ENCODE measurements at regions not wholly inside any gene's neighbourhood (a gene's known extent, or its start where the extent isn't known, plus 50 kb on each side); places are given as distances from the start of the nearest gene placed in this dataset.

DNA sequence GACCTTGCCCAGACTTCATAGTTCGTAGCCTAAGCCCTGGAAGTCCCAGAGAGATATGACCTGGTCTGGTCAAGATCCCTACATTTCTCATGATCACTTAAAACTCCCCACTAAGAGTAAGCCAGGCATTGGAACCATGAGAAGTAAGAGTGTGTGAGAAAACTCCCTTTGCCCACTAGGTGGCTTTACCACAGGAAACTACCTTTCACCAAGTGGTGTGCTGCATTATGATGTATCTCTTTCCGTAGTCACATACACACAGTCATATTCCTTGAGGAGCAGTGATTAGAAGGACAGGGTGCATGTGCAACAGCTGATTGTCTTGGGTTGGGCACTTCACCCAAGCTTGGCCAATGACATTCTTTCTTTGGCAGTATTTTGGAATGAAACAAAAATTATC is 639.3 kb downstream of the KCNJ2 start:
- H3K36me3 ChIP-seq (ENCODE audit: control insufficient read depth, insufficient read depth, low read length): no peaks in the 10 kb centered on the region
- no peaks in the 10 kb centered on the region for H3K4me1 Mint-ChIP-seq
- H3K27ac ChIP-seq (ENCODE audit: insufficient read depth, low read length, poor library complexity, severe bottlenecking): no peak overlapping the region
- peaks cover 0 to 13% (median 2%) of the 10 kb centered on the region in 7 donors for H3K9me3 Mint-ChIP-seq
- DNase-seq (no peak), ATAC-seq (ENCODE audit: low read depth in 2 of 2) (no peak)
- no peak overlapping the region for H3K4me3 ChIP-seq (ENCODE audit: low read depth, low read length)
- H3K27me3 Mint-ChIP-seq: no peaks in the 10 kb centered on the region
- no peaks in the 10 kb centered on the region for H3K4me1 ChIP-seq (ENCODE audit: control insufficient read depth, insufficient read depth, low read length, poor library complexity, severe bottlenecking)
- H3K27ac Mint-ChIP-seq: no peak overlapping the region
- H3K9me3 ChIP-seq (ENCODE audit: control insufficient read depth in 2 of 2, low read length in 2 of 2): no peaks in the 10 kb centered on the region
- H3K4me3 Mint-ChIP-seq: no peak overlapping the region
- H3K27me3 ChIP-seq (ENCODE audit: control insufficient read depth, insufficient read depth, low read length): no peaks in the 10 kb centered on the region
- H3K36me3 Mint-ChIP-seq: no peaks in the 10 kb centered on the region

DNA sequence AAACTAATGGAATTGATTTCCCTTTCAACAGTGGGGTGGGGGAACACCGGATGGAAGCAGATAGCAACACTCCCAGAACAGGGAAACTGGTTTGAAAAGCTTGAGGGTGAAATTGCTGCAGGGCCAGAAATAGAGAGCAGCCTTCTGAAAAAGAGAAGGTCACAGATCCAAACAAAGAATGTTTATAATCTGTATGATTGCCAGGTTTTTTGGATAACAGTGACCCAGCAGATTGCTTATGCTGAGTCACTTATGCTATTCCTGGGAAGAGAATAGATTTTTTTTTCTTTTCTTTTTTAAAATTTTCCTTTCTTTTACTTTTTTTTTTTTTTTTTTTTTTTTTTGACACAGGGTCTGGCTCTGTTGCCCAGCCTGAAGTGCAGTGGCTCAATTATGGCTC is 641.3 kb downstream of the KCNJ2 start:
- Histone ChIP-seq H3K27ac (ENCODE audit: insufficient read depth, low read length, poor library complexity, severe bottlenecking) (no peak overlapping the region), H3K4me1 (ENCODE audit: control insufficient read depth, insufficient read depth, low read length, poor library complexity, severe bottlenecking) (no peaks in the 10 kb centered on the region), H3K36me3 (ENCODE audit: control insufficient read depth, insufficient read depth, low read length) (no peaks in the 10 kb centered on the region), H3K9me3 (ENCODE audit: control insufficient read depth in 2 of 2, low read length in 2 of 2) (peaks cover 0 to 3% of the 10 kb centered on the region in 2 experiments), H3K27me3 (ENCODE audit: control insufficient read depth, insufficient read depth, low read length) (no peaks in the 10 kb centered on the region), H3K4me3 (ENCODE audit: low read depth, low read length) (no peak overlapping the region)
- no peaks in the 10 kb centered on the region for H3K27me3 Mint-ChIP-seq
- peaks cover 0 to 13% (median 2%) of the 10 kb centered on the region in 7 donors for H3K9me3 Mint-ChIP-seq
- DNase-seq (no peak), ATAC-seq (ENCODE audit: low read depth in 2 of 2) (no peak)
- no peak overlapping the region for H3K27ac Mint-ChIP-seq
- no peaks in the 10 kb centered on the region for H3K4me1 Mint-ChIP-seq
- H3K36me3 Mint-ChIP-seq: no peaks in the 10 kb centered on the region
- no peak overlapping the region for H3K4me3 Mint-ChIP-seq

DNA sequence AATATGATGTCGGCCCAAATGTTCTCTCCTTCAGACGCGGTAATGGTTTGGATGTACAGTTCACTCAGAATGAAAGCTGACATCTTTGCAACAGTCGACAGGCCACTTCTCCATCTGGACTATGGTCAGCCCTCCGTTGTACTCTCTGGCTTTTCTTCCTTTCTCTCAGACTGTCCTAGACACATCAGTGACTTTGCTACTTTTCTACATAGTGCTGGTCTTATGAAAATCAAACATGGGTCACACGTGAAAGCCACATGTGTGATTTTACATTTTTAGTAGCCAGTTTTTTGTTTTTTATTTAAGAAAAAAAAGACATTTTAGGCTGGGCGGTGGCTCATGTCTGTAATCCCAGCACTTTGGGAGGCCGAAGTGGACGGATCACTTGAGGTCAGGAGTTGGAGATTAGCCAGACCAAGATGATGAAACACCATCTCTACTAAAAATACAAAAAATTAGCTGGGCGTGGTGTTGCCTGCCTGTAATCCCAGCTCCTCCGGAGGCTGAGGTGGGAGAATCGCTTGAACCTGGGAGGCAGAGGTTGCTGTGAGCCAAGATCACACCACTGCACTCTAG is 644.1 kb downstream of the KCNJ2 start:
- Histone ChIP-seq H3K27ac (ENCODE audit: insufficient read depth, low read length, poor library complexity, severe bottlenecking) (no peak overlapping the region), H3K27me3 (ENCODE audit: control insufficient read depth, insufficient read depth, low read length) (no peaks in the 10 kb centered on the region), H3K4me3 (ENCODE audit: low read depth, low read length) (no peak overlapping the region), H3K4me1 (ENCODE audit: control insufficient read depth, insufficient read depth, low read length, poor library complexity, severe bottlenecking) (no peaks in the 10 kb centered on the region), H3K9me3 (ENCODE audit: control insufficient read depth in 2 of 2, low read length in 2 of 2) (peaks cover 0 to 3% of the 10 kb centered on the region in 2 experiments), H3K36me3 (ENCODE audit: control insufficient read depth, insufficient read depth, low read length) (no peaks in the 10 kb centered on the region)
- no peak overlapping the region for H3K4me3 Mint-ChIP-seq
- H3K4me1 Mint-ChIP-seq: no peaks in the 10 kb centered on the region
- ATAC-seq (ENCODE audit: low read depth in 2 of 2): no peak
- H3K27me3 Mint-ChIP-seq: no peaks in the 10 kb centered on the region
- no peak for DNase-seq
- no peak overlapping the region for H3K27ac Mint-ChIP-seq
- H3K9me3 Mint-ChIP-seq: peaks cover 0 to 14% (median 3%) of the 10 kb centered on the region in 7 donors
- no peaks in the 10 kb centered on the region for H3K36me3 Mint-ChIP-seq

DNA sequence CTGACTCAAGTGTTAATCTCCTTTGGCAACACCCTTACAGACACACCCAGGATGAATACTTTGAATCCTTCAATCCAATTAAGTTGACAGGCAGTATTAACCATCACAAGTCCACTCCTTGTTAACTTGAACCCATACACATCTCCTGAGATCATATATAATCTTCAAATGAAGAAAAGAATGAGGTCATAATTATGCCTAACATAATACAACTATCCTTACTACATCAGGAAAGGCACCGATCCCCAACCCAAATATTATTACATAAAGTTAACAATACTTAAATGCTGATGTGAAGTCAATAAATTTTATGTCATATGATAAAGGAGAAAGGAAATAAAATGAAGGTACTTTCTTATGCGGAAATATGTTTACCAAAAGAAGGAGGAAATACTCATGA is 649.9 kb downstream of the KCNJ2 start:
- H3K4me3 Mint-ChIP-seq: no peak overlapping the region
- ATAC-seq (ENCODE audit: low read depth in 2 of 2) (no peak), DNase-seq (no peak)
- no peaks in the 10 kb centered on the region for H3K27me3 ChIP-seq (ENCODE audit: control insufficient read depth, insufficient read depth, low read length)
- peaks cover 0 to 12% (median 5%) of the 10 kb centered on the region in 7 donors for H3K9me3 Mint-ChIP-seq
- no peaks in the 10 kb centered on the region for H3K36me3 Mint-ChIP-seq
- no peaks in the 10 kb centered on the region for H3K4me1 ChIP-seq (ENCODE audit: control insufficient read depth, insufficient read depth, low read length, poor library complexity, severe bottlenecking)
- H3K4me1 Mint-ChIP-seq: no peaks in the 10 kb centered on the region
- no peaks in the 10 kb centered on the region for H3K36me3 ChIP-seq (ENCODE audit: control insufficient read depth, insufficient read depth, low read length)
- H3K27ac Mint-ChIP-seq: no peak overlapping the region
- no peaks in the 10 kb centered on the region for H3K27me3 Mint-ChIP-seq
- H3K4me3 ChIP-seq (ENCODE audit: low read depth, low read length): no peak overlapping the region
- peaks cover 0 to 3% of the 10 kb centered on the region in 2 experiments for H3K9me3 ChIP-seq (ENCODE audit: control insufficient read depth in 2 of 2, low read length in 2 of 2)
- no peak overlapping the region for H3K27ac ChIP-seq (ENCODE audit: insufficient read depth, low read length, poor library complexity, severe bottlenecking)

DNA sequence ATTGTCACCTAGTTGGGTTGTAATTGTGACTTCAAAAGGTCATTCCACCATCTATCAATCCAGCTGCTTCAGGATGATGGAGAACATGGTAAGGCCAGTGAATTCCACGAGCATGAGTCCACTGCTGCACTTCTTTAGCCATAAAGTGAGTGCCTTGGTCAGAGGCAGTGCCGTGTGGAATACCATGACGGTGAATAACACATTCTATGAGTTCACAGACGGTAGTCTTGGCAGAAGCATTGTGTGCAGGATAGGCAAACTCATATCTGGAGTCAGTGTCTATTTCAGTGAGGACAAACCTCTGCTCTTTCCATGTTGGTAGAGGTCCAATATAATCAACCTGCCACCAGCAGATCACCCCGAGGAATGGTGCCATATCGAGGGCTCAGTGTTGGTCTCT is 650.9 kb downstream of the KCNJ2 start:
- ATAC-seq (ENCODE audit: low read depth in 2 of 2) (no peak), DNase-seq (no peak)
- no peak overlapping the region for H3K4me3 Mint-ChIP-seq
- H3K4me3 ChIP-seq (ENCODE audit: low read depth, low read length): no peak overlapping the region
- H3K27me3 ChIP-seq (ENCODE audit: control insufficient read depth, insufficient read depth, low read length): no peaks in the 10 kb centered on the region
- H3K27ac ChIP-seq (ENCODE audit: insufficient read depth, low read length, poor library complexity, severe bottlenecking): no peak overlapping the region
- H3K36me3 Mint-ChIP-seq: no peaks in the 10 kb centered on the region
- peaks cover 0 to 12% (median 5%) of the 10 kb centered on the region in 7 donors for H3K9me3 Mint-ChIP-seq
- no peaks in the 10 kb centered on the region for H3K36me3 ChIP-seq (ENCODE audit: control insufficient read depth, insufficient read depth, low read length)
- peaks cover 0 to under 1% of the 10 kb centered on the region in 2 experiments for H3K9me3 ChIP-seq (ENCODE audit: control insufficient read depth in 2 of 2, low read length in 2 of 2)
- no peaks in the 10 kb centered on the region for H3K4me1 Mint-ChIP-seq
- H3K27ac Mint-ChIP-seq: no peak overlapping the region
- no peaks in the 10 kb centered on the region for H3K27me3 Mint-ChIP-seq
- no peaks in the 10 kb centered on the region for H3K4me1 ChIP-seq (ENCODE audit: control insufficient read depth, insufficient read depth, low read length, poor library complexity, severe bottlenecking)

DNA sequence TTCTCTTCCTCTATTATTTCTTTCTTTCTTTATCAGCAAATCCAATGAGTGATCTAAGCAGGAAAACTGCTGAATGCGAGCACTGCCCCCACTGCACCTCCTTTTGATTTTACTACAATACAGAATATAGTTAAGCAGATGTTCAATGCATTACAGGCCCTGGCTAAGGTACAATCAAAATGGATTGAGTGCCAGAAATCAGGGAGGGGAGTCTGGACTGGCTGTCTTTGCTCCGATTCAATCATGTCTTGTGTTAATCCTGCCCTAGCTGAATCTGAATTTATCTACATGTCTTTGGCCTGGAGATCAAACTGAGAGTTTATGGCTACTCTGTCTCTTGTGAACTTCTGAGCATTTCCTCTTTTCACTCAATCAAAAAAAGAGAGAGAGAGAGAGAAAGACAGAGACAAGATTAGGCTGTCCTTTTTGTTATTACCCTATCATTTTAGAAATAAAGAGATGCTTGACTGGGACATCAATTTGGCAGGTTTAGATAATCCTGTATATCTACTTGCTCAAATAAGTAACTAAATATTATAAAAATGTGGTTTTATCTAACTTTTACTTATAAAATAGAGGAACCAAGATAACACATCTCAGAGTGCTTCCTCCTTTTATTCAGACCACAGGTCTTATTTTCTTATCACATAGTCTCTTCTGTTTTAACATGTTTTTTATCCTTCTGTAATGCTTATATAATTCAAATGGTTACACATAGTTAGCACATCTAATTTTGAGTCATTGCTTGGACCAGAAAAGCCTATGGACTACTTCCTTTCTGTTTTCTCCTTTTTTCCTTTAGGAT is 656.2 kb downstream of the KCNJ2 start:
- Mint-ChIP-seq H3K27ac (no peak overlapping the region), H3K9me3 (peaks cover 0 to 18% (median 5%) of the 10 kb centered on the region in 7 donors), H3K27me3 (no peaks in the 10 kb centered on the region), H3K36me3 (no peaks in the 10 kb centered on the region), H3K4me1 (no peaks in the 10 kb centered on the region), H3K4me3 (no peak overlapping the region)
- H3K4me1 ChIP-seq (ENCODE audit: control insufficient read depth, insufficient read depth, low read length, poor library complexity, severe bottlenecking): no peaks in the 10 kb centered on the region
- no peaks in the 10 kb centered on the region for H3K9me3 ChIP-seq (ENCODE audit: control insufficient read depth in 2 of 2, low read length in 2 of 2)
- no peak overlapping the region for H3K4me3 ChIP-seq (ENCODE audit: low read depth, low read length)
- no peaks in the 10 kb centered on the region for H3K36me3 ChIP-seq (ENCODE audit: control insufficient read depth, insufficient read depth, low read length)
- DNase-seq (no peak), ATAC-seq (ENCODE audit: low read depth in 2 of 2) (no peak)
- H3K27me3 ChIP-seq (ENCODE audit: control insufficient read depth, insufficient read depth, low read length): no peaks in the 10 kb centered on the region
- H3K27ac ChIP-seq (ENCODE audit: insufficient read depth, low read length, poor library complexity, severe bottlenecking): no peak overlapping the region

DNA sequence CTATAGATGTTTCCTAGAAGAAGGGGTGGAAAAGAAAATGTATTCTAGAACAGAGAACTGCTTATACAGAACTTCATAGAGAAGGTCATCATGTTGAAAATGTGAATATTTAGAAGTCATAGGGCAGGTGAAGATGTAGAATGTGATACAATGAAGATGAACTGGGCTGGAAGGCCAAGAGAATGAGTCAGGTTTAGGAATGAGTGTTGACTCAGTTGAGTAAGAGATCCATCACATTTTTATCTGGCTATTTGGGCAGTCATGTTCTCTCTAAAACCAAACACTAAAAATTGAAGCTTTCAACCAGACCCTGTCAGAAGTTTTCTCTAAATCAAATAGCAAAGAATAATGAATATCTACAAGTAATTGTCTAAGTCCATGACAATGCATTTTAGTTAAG is 660.5 kb downstream of the KCNJ2 start:
- Histone ChIP-seq H3K27me3 (ENCODE audit: control insufficient read depth, insufficient read depth, low read length) (no peaks in the 10 kb centered on the region), H3K9me3 (ENCODE audit: control insufficient read depth in 2 of 2, low read length in 2 of 2) (no peaks in the 10 kb centered on the region), H3K4me1 (ENCODE audit: control insufficient read depth, insufficient read depth, low read length, poor library complexity, severe bottlenecking) (no peaks in the 10 kb centered on the region), H3K36me3 (ENCODE audit: control insufficient read depth, insufficient read depth, low read length) (no peaks in the 10 kb centered on the region), H3K27ac (ENCODE audit: insufficient read depth, low read length, poor library complexity, severe bottlenecking) (no peak overlapping the region), H3K4me3 (ENCODE audit: low read depth, low read length) (no peak overlapping the region)
- H3K27me3 Mint-ChIP-seq: no peaks in the 10 kb centered on the region
- no peaks in the 10 kb centered on the region for H3K36me3 Mint-ChIP-seq
- H3K9me3 Mint-ChIP-seq: peaks cover 0 to 23% (median 2%) of the 10 kb centered on the region in 7 donors
- DNase-seq (no peak), ATAC-seq (ENCODE audit: low read depth in 2 of 2) (no peak)
- no peaks in the 10 kb centered on the region for H3K4me1 Mint-ChIP-seq
- H3K27ac Mint-ChIP-seq: no peak overlapping the region
- H3K4me3 Mint-ChIP-seq: no peak overlapping the region

DNA sequence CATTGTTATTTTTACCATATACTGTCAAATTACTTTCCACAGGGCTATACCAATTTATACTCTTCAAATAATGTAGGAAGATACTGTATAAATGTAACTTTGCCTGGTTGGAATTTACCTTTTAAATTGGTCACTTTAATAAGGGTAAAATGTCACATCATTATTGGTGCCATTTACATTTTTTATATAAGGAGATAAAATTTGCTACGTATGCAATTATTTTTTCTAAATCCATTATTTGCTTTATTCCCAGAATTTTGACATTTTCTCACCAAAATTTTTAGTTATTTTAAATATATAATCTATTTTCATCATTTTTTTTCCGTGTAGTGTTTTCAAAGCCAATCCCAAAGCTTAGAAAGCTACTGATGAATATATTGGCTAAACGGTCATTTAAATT is 664.7 kb downstream of the KCNJ2 start:
- ATAC-seq (ENCODE audit: low read depth in 2 of 2): no peak
- Mint-ChIP-seq H3K4me3 (no peak overlapping the region), H3K4me1 (no peaks in the 10 kb centered on the region), H3K9me3 (peaks cover 0 to 29% (median 3%) of the 10 kb centered on the region in 7 donors), H3K27ac (no peak overlapping the region), H3K27me3 (no peaks in the 10 kb centered on the region), H3K36me3 (no peaks in the 10 kb centered on the region)
- no peaks in the 10 kb centered on the region for H3K36me3 ChIP-seq (ENCODE audit: control insufficient read depth, insufficient read depth, low read length)
- no peaks in the 10 kb centered on the region for H3K27me3 ChIP-seq (ENCODE audit: control insufficient read depth, insufficient read depth, low read length)
- H3K9me3 ChIP-seq (ENCODE audit: control insufficient read depth in 2 of 2, low read length in 2 of 2): no peaks in the 10 kb centered on the region
- H3K4me3 ChIP-seq (ENCODE audit: low read depth, low read length): no peak overlapping the region
- no peak overlapping the region for H3K27ac ChIP-seq (ENCODE audit: insufficient read depth, low read length, poor library complexity, severe bottlenecking)
- no peak for DNase-seq
- H3K4me1 ChIP-seq (ENCODE audit: control insufficient read depth, insufficient read depth, low read length, poor library complexity, severe bottlenecking): no peaks in the 10 kb centered on the region
